Left lung (tissue), 4 donors: ENCODE measurements at regions not wholly inside any gene's neighbourhood (a gene's known extent, or its start where the extent isn't known, plus 50 kb on each side); places are given as distances from the start of the nearest gene placed in this dataset.

Experiments used
- ATAC-seq: fragments of 200-7000 bp; cut with Tn5 transposase; one replicate; pipeline ENCODE4 v1.9.1; 2020; ENCODE audit warnings: moderate library complexity
- DNase-seq, 4 donors: peaks; one replicate each; pipeline ENCODE4 v3.0.0-alpha.2; 2013 to 2020
- H3K27ac ChIP-seq, 2 donors: fragments of 200-600 bp; sonication (generic) in 1 of 2; one replicate each; pipeline versions ENCODE4 v1.5.0 to v1.8.0; 2020 to 2021
- H3K27me3 ChIP-seq, 2 donors: fragments of 200-600 bp; sonication (generic) in 1 of 2; one replicate each; pipeline versions ENCODE4 v1.5.0 to v1.8.0; 2020 to 2021
- H3K36me3 ChIP-seq, 2 donors: fragments of 200-600 bp; sonication (generic) in 1 of 2; one replicate each; pipeline versions ENCODE4 v1.5.0 to v1.8.0; 2020 to 2021
- H3K4me1 ChIP-seq, 2 donors: fragments of 200-600 bp; one replicate each; pipeline ENCODE4 v1.8.0; 2021
- H3K4me3 ChIP-seq, 2 donors: fragments of 200-600 bp; sonication (generic) in 1 of 2; one replicate each; pipeline versions ENCODE4 v1.5.0 to v1.8.0; 2020 to 2021; ENCODE audit warnings: mild to moderate bottlenecking in 1 of 2
- H3K9me3 ChIP-seq, 2 donors: fragments of 200-600 bp; sonication (generic) in 1 of 2; one replicate each; pipeline versions ENCODE4 v1.5.0 to v1.8.0; 2020 to 2021
- CTCF ChIP-seq, 2 donors: fragments of 200-600 bp; sonication (generic) in 1 of 2; IDR thresholded peaks; one replicate each; pipeline versions ENCODE4 v1.5.0 to v1.8.0; 2021; ENCODE audit warnings: antibody characterized with exemption in 2 of 2
- intact Hi-C, 2 donors: fragments of 100-400 bp; cut with DNase I; formaldehyde crosslinking; loops; one replicate each; pipeline versions ENCODE4 v1.11.2 to v1.14.2; 2022
- donor health status: DM: no; HTN: yes; CAD: no.
- donor health status: DM: no; HTN: no; CAD: no.

- Histone ChIP-seq H3K27me3 (peaks cover 0 to 26% of the 10 kb centered on the region in 2 donors), H3K9me3 (peaks cover 0 to 36% of the 10 kb centered on the region in 2 donors), H3K36me3 (no peaks in the 10 kb centered on the region), H3K4me1 (no peaks in the 10 kb centered on the region), H3K27ac (no peak overlapping the region), H3K4me3 (no peak overlapping the region)
- ATAC-seq (no peak), DNase-seq (no peak)
- intact Hi-C loops, result no loop called here
- TF ChIP-seq CTCF (IDR thresholded peaks at IDR 0.05), result no peak
These were observed 51.8 kb downstream of the ASCL4 start for GRCh38 chr12:107826276-107826675.

- intact Hi-C loops, result no loop called here
- no peak for ATAC-seq
- no peak for DNase-seq
These were observed 54.8 kb downstream of the ASCL4 start for GRCh38 chr12:107829271-107829670.

GRCh38 chr12:107832441-107832840, 57.9 kb downstream of the ASCL4 start:
- no peak for DNase-seq
- peaks cover 0 to 8% of the 10 kb centered on the region in 2 donors for H3K9me3 ChIP-seq
- H3K4me3 ChIP-seq, result no peak overlapping the region
- H3K4me1 ChIP-seq, result no peaks in the 10 kb centered on the region
- H3K27ac ChIP-seq, result no peak overlapping the region
- intact Hi-C loops, result no loop called here
- no peak for ATAC-seq
- no peak for TF ChIP-seq CTCF (IDR thresholded peaks at IDR 0.05)
- H3K36me3 ChIP-seq, result no peaks in the 10 kb centered on the region
- H3K27me3 ChIP-seq, result peaks cover 0 to 52% of the 10 kb centered on the region in 2 donors

More at GRCh38 chr12:107829271-107829670, 54.8 kb downstream of the ASCL4 start:
- peaks cover 0 to 36% of the 10 kb centered on the region in 2 donors for H3K9me3 ChIP-seq
- no peaks in the 10 kb centered on the region for H3K4me1 ChIP-seq
- H3K27ac ChIP-seq, result no peak overlapping the region
- H3K36me3 ChIP-seq, result no peaks in the 10 kb centered on the region
- TF ChIP-seq CTCF (IDR thresholded peaks at IDR 0.05), result no peak
- no peak overlapping the region for H3K4me3 ChIP-seq
- peaks cover 0 to 30% of the 10 kb centered on the region in 2 donors for H3K27me3 ChIP-seq

- DNase-seq, result no peak
- intact Hi-C loops, result no loop called here
- Histone ChIP-seq H3K4me3 (no peak overlapping the region), H3K36me3 (no peaks in the 10 kb centered on the region), H3K9me3 (no peaks in the 10 kb centered on the region), H3K27ac (no peak overlapping the region), H3K4me1 (peaks cover 17% of the 10 kb centered on the region in 2 donors), H3K27me3 (peaks cover 59 to 86% of the 10 kb centered on the region in 2 donors)
- ATAC-seq, result no peak
- no peak for TF ChIP-seq CTCF (IDR thresholded peaks at IDR 0.05)
These were observed 65.7 kb downstream of the ASCL4 start for GRCh38 chr12:107840186-107840585.

- Histone ChIP-seq H3K36me3 (no peaks in the 10 kb centered on the region), H3K9me3 (no peaks in the 10 kb centered on the region), H3K4me1 (peaks cover 17 to 21% of the 10 kb centered on the region in 2 donors), H3K4me3 (peak overlapping the region; percentile 9 to 10), H3K27me3 (peaks cover 70 to 100% of the 10 kb centered on the region in 2 donors), H3K27ac (no peak overlapping the region)
- TF ChIP-seq CTCF (IDR thresholded peaks at IDR 0.05), result no peak
- intact Hi-C loops, result no loop called here
- ATAC-seq (peak; percentile 59), DNase-seq (no peak)
These were observed 69.1 kb downstream of the ASCL4 start for GRCh38 chr12:107843351-107844311.
